Vagina (tissue), 2 donors: ENCODE measurements at regions not wholly inside any gene's neighbourhood (a gene's known extent, or its start where the extent isn't known, plus 50 kb on each side); places are given as distances from the start of the nearest gene placed in this dataset.

Source experiments
- DNase-seq, 2 donors: peaks; one replicate each; pipeline ENCODE4 v3.0.0-alpha.2; 2017; ENCODE audit errors: extremely low spot score in 2 of 2
- H3K27ac ChIP-seq: fragments of 200-600 bp; sonication (generic); one replicate; pipeline ENCODE4 v1.5.1; 2019
- H3K27me3 ChIP-seq: fragments of 200-600 bp; sonication (generic); one replicate; pipeline ENCODE4 v1.5.1; 2019
- H3K36me3 ChIP-seq, 2 donors: fragments of 200-600 bp; sonication (generic); one replicate each; pipeline ENCODE4 v1.5.1; 2017 to 2019
- H3K4me1 ChIP-seq: fragments of 200-600 bp; sonication (generic); one replicate; pipeline ENCODE4 v1.5.1; 2019
- H3K4me3 ChIP-seq, 2 donors: fragments of 200-600 bp; sonication (generic); 1 replicate in 1 of 2; 2 replicates in 1 of 2; pipeline ENCODE4 v1.5.1; 2016 to 2019
- H3K9me3 ChIP-seq: fragments of 200-600 bp; sonication (generic); one replicate; pipeline ENCODE4 v1.5.1; 2019
- CTCF ChIP-seq, 3 experiments: fragments of 450-650 bp in 2 of 3; fragments of 200-600 bp in 1 of 3; sonication (generic) in 1 of 3; IDR thresholded peaks; one replicate each; pipeline ENCODE4 v1.5.1; 2017 to 2019; ENCODE audit warnings: antibody characterized with exemption in 3 of 3, mild to moderate bottlenecking in 2 of 3, moderate library complexity in 2 of 3
- POLR2A ChIP-seq, 2 donors: fragments of 450-650 bp; IDR thresholded peaks; one replicate each; pipeline ENCODE4 v1.6.1; 2017; ENCODE audit warnings: antibody characterized with exemption in 2 of 2, mild to moderate bottlenecking in 2 of 2, moderate library complexity in 2 of 2
- POLR2AphosphoS5 ChIP-seq, 2 donors: sonication (generic); formaldehyde crosslinking; IDR thresholded peaks; one replicate each; pipeline ENCODE4 v1.9.0; 2017; ENCODE audit warnings: antibody characterized with exemption in 2 of 2, mild to moderate bottlenecking in 2 of 2, low read depth in 1 of 2; ENCODE audit not compliant: insufficient read depth in 1 of 2
- intact Hi-C: fragments of 100-400 bp; cut with DNase I; formaldehyde crosslinking; loops from one replicate; pipeline ENCODE4 v1.15.1; 2023

GRCh38 chrX:69299285-69299684 lies 134.0 kb upstream of the PJA1 start:
- H3K9me3 ChIP-seq = no peaks in the 10 kb centered on the region
- no peaks in the 10 kb centered on the region for H3K4me1 ChIP-seq
- no peak overlapping the region for H3K4me3 ChIP-seq
- no peak for DNase-seq
- H3K27ac ChIP-seq = no peak overlapping the region
- TF ChIP-seq POLR2AphosphoS5 (IDR thresholded peaks at IDR 0.05; ENCODE audit: insufficient read depth in 1 of 2, low read depth in 1 of 2) (no peak), CTCF (IDR thresholded peaks at IDR 0.05) (no peak), POLR2A (IDR thresholded peaks at IDR 0.05) (no peak)
- no peaks in the 10 kb centered on the region for H3K27me3 ChIP-seq
- intact Hi-C loops = no loop called here
- no peaks in the 10 kb centered on the region for H3K36me3 ChIP-seq

- H3K27ac ChIP-seq = no peak overlapping the region
- no peak overlapping the region for H3K4me3 ChIP-seq
- no peak for DNase-seq
- no peaks in the 10 kb centered on the region for H3K9me3 ChIP-seq
- no peaks in the 10 kb centered on the region for H3K4me1 ChIP-seq
- no peaks in the 10 kb centered on the region for H3K27me3 ChIP-seq
- TF ChIP-seq CTCF (IDR thresholded peaks at IDR 0.05) (no peak), POLR2A (IDR thresholded peaks at IDR 0.05) (no peak), POLR2AphosphoS5 (IDR thresholded peaks at IDR 0.05; ENCODE audit: insufficient read depth in 1 of 2, low read depth in 1 of 2) (no peak)
- no peaks in the 10 kb centered on the region for H3K36me3 ChIP-seq
- intact Hi-C loops = no loop called here
Observed at GRCh38 chrX:69298466-69299140, 133.3 kb upstream of the PJA1 start.

- no peak for DNase-seq
- no peaks in the 10 kb centered on the region for H3K27me3 ChIP-seq
- H3K36me3 ChIP-seq = no peaks in the 10 kb centered on the region
- H3K27ac ChIP-seq = no peak overlapping the region
- H3K4me1 ChIP-seq = no peaks in the 10 kb centered on the region
- intact Hi-C loops = no loop called here
- TF ChIP-seq POLR2A (IDR thresholded peaks at IDR 0.05) (no peak), POLR2AphosphoS5 (IDR thresholded peaks at IDR 0.05; ENCODE audit: insufficient read depth in 1 of 2, low read depth in 1 of 2) (no peak), CTCF (IDR thresholded peaks at IDR 0.05) (no peak)
- no peak overlapping the region for H3K4me3 ChIP-seq
- H3K9me3 ChIP-seq = no peaks in the 10 kb centered on the region
Observed at GRCh38 chrX:69297506-69297905, 132.3 kb upstream of the PJA1 start.

GRCh38 chrX:69293776-69294601 lies 128.7 kb upstream of the PJA1 start:
- TF ChIP-seq POLR2A (IDR thresholded peaks at IDR 0.05) = no peak
- no peak for TF ChIP-seq POLR2AphosphoS5 (IDR thresholded peaks at IDR 0.05; ENCODE audit: insufficient read depth in 1 of 2, low read depth in 1 of 2)
- no peak for TF ChIP-seq CTCF (IDR thresholded peaks at IDR 0.05)
- no peak for DNase-seq
- Histone ChIP-seq H3K4me3 (no peak overlapping the region), H3K27me3 (no peaks in the 10 kb centered on the region), H3K9me3 (no peaks in the 10 kb centered on the region), H3K4me1 (no peaks in the 10 kb centered on the region), H3K36me3 (no peaks in the 10 kb centered on the region), H3K27ac (no peak overlapping the region)
- intact Hi-C loops = no loop called here

- no peak overlapping the region for H3K27ac ChIP-seq
- TF ChIP-seq CTCF (IDR thresholded peaks at IDR 0.05) = no peak
- TF ChIP-seq POLR2AphosphoS5 (IDR thresholded peaks at IDR 0.05; ENCODE audit: insufficient read depth in 1 of 2, low read depth in 1 of 2) = no peak
- no peak for TF ChIP-seq POLR2A (IDR thresholded peaks at IDR 0.05)
- intact Hi-C loops = no loop called here
- H3K4me1 ChIP-seq = no peaks in the 10 kb centered on the region
- H3K27me3 ChIP-seq = no peaks in the 10 kb centered on the region
- DNase-seq = no peak
- no peak overlapping the region for H3K4me3 ChIP-seq
- H3K36me3 ChIP-seq = no peaks in the 10 kb centered on the region
- H3K9me3 ChIP-seq = no peaks in the 10 kb centered on the region
Observed at GRCh38 chrX:69291116-69291515, 125.9 kb upstream of the PJA1 start.
